ENCODE measurements at regions not wholly inside any gene's neighbourhood (a gene's known extent, or its start where the extent isn't known, plus 50 kb on each side); places are given as distances from the start of the nearest gene placed in this dataset.
"Not testable (repeated sequence)": the region's sequence is repeated elsewhere in the genome, so short reads cannot be mapped to it uniquely, and the experiment has no call there.

DNA sequence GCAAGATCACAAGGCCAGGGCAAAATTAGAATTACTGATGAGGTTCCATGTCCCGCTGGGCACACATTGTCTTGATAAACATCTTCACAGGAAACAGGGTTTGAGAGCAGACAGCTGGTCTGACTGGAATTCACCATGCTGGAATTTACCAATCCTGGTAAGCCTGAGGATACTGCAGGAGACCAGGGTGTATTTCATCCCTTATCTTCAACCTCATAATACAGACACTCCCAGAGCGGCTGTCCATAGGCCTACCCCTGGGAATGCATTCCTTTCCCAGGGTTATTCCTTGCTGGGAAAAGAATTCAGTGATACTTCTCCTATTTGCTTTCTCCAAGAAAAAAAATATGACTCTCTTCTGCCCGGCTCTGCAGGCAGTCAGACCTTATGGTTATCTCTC lies 875.1 kb upstream of the ACVR2A start:
- DNase-seq = not testable (repeated sequence)

DNA sequence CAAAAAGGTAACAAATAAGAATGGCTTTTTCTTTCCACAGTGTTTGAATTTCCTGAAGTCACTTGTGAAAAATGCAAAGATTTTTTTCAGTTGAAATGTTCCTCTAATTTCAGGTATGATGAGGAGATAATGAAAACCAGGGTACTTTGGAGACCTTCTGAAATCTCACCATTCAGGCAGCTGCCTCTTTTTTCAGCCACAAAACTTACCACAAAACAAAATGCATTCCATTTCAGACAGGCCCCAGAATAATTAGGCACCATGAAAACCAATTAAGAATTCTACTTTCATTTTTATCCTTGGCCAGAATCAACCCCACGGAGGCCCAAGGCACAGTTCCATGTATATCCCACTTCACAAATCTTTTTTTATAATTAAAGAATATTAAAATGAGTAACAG lies 880.3 kb upstream of the ACVR2A start:
- no peak for DNase-seq

DNA sequence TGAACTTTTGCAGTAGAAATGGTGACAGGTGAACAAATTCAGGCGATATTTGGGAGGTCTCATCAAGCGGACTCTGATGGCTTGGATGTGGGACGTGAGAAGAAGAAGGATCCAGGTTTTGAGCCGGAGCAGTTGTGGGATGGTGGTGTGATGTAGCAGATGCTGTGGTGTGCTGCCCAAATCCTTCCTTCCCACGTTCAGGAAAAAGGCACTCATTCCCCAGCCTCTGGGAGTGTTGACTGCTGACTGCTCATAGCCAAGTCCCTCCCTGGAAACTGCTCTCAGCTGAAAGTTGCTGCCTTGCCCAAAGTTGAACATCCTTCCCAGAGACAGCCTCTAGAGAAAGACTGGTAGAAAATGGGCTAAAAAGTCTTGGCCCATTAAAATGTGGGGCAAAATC lies 890.3 kb upstream of the ACVR2A start:
- no peak for DNase-seq

DNA sequence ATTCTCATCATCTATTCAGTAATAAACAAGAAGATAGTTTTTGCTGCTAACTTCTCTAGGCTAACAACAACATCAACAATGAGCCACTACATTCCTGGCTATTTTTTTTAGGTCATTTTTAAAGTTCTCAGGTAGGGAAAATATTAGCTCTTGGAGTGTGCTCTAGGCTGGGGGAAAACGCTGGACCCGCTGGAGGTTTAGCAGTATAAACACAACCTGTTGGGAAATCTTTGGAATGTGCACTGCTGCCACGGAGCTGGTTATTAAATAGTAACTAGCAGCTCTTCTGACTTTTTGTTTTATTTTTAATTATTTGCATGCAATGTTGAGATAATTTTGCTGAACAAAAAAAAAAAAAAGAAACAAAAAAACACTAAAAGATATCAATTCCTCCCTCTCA lies 892.1 kb upstream of the ACVR2A start:
- DNase-seq = no peak

DNA sequence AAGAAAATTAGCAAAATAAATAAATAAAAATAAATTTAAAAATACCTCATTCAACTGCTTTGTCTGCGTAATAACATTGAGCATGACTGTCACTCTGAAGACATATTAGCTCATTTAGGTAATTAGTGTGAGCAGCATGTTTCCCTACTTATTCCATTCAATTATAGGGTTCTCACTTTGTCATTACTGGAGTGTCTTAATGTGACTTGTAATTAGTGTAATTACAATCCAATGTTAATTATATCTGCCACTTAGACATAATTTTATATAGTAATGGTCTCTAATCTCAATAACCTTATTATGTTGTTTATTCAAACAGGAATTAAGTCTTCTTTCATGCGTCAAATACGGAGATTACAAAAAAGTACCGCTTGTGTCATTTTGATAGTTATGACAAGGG lies 893.9 kb upstream of the ACVR2A start:
- no peak for DNase-seq

DNA sequence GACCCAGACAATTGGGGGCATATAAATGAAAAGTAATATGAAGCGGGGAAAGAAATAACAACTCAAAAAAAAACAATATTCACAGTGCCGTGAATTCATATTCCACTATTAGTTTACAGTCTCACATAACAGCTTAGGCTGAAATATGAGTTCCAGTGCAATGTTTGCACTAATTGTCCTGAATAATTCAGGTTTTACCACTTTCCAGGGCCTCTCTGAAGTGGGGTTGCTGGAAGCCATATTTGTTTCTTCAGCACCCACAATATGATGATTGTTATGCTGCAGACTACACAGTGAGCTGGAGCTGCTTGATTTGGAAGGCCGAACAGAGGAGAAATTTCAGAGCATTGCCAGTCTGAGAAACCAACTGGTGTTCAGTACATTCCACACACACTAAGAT lies 894.5 kb upstream of the ACVR2A start:
- DNase-seq = no peak

DNA sequence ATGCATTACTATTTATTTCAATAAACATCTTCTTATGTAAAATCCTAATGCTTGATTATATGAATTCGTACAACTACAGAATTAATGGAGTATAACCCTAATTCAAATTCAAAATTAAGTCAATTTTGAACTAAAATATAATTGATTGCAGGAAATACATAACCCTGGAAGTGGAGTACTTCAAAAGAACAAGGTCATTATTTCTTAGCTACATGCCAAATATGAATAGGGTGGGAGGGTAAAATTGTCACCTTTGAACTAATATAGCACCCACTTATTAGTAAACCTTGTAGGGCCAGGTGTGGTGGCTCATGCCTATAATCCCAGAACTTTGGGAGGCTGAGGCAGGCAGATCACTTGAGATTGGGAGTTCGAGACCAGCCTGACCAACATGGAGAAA lies 895.4 kb upstream of the ACVR2A start:
- DNase-seq = no peak

DNA sequence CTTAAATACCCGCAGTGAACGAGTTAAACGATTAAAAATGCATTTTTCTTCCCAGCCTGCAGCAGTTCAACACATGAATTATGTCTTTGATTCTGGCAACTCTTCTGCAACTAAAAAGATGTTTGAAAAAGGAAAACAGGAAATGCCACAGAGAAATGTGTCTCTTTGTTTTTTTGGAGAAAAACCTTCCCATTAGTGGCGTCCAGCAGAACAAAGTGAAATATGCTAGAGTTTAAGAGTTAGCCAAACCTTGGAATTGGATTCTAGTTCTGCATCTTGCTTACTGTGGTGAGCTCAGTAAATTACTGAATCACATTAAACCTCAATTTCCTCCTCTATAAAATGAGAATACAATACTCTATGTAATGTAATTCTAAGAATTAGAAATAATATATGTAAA lies 900.2 kb upstream of the ACVR2A start:
- no peak for DNase-seq

DNA sequence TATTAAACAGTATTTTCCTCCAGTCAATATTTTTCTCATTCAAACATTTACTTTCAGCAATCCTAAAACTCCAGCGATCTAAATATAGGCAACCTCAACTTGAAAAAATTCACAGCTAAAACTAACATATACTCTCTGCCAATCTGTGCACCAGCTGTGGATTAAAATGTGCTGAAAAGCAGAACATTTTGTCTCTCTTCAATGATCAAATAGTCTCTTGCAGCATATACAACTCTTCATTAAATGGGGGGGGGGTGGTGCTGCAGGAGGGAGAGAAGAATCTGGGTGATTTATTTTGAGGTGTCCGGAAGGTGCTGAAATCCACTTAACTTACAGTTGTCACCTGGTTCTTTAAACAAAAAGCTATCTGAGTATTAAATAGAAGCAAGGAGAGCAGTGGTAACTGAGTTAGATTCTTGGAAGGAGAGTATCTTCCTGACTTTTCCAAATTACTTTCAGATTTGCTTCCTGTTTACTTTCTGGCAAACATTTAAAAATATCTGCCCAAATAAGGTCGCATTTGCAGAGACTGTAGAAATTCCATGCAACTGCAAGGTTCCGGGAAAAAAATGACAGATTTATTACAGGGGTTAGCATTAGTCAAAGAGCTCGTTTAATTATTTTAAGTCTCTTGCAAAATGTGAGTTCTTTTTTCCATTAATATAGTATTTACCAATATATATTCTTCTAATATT lies 904.7 kb upstream of the ACVR2A start:
- DNase-seq = peak; percentile 24

DNA sequence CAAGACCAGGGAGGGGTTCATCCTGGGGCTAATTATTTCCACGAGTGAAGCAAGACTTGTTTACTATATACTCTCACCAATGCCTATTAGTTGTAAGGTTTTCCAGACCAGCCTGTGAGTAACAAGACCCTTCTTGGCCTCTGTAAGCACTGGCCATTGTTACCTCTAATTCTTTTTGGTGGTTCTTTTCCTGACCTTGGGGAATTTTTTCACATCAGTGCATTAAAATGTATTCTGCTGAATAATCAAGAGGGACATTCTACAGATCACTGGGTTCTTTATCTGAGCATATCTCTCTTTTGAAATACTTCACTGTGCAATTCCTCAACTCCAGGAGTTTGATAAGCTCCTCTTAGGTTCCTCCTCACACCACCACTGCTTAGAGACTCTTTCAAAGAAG lies 909.9 kb upstream of the ACVR2A start:
- no peak for DNase-seq

DNA sequence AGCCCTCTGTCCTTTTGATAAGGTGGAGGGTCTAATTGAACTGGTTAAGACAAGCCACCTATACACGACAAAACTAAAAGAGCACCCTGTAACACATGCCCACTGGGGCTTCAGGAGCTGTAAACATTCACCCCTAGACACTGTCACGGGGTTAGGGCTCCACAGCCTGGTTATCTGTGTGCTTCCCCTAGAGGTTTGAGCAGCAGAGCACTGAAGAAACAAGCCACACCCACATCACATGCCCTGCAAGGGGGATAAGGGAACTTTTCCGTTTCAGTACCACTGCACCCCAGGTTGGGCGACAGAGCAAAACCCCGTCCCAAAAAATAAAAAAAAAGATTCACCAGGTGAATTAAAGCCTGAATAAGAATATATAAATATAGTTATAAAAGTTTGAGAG lies 913.7 kb upstream of the ACVR2A start:
- DNase-seq = no peak

DNA sequence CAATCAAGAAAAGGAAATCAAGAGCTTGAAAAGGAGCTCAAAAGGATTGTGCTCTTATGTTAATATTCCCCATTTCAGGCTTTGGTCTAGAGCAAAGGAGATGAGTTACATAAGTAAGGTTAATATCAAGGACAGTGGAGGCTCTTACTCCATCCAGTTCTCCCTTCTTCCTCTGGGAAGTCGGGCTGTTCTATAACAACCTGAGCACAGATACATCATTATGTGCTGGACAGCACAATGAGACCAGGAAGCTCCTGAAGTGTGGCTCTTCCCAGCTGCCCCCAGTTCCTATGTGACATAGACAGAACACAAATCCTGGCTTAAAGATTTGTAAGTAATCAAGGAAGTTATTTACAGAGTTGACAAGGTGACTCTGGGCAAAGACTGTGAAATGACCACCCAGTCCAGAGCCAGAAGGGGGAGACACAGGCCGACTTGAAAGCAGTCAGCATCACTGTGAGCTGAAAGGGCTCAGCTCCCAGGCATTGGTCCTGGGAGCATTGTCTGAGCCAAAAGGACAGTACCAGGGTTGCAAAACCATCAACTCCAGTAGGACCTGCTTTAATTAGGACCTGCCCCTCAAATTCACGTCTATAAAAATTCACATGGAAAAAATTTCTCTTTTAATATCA lies 917.6 kb upstream of the ACVR2A start:
- DNase-seq = peak; percentile 62

DNA sequence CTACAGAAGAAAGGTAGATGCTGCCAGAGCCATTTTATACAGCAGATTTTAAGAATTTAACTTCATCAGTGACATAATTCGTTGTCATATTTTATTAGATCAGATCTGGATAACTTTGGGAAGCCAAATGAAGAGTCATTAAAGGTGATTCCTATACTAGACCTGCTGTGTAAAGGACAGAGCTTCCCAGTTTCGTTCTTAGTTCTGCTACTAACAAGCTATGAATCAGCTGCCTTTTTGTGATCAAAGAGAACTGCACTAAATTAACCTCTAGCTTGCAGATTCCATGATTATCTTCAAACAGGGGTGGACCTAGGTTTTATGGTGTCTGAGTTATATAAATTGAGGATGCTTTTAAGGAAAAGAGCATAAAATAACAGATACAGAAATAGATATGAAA lies 926.5 kb upstream of the ACVR2A start:
- DNase-seq = no peak

DNA sequence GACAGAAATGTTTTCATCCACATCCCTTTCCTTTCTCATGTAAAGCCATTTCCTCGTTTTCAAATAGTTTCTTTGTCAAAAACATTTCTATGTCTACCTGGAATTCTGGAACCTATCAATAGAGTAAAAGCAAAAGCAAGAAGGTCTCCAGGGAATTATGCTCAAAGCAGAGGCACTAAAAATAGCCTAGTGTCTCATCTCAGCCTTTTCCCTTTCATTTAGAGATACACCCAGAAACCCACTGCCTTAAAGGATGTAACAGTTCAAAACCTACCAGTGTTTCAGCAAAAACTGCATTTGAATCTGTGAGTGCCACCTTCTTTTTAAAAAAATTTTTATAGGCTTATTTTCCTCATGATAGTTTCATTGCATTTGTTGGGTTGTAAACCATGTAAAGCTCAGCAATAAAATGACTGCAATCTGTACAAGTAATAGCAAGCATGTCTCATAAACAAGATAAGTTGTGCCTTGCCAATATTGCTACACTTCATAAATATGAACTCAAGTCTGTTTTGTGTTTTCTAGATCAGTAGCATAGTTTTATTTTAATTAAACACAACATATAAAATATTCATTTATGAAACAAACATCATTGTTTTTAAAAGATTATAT lies 927.3 kb upstream of the ACVR2A start:
- no peak for DNase-seq

DNA sequence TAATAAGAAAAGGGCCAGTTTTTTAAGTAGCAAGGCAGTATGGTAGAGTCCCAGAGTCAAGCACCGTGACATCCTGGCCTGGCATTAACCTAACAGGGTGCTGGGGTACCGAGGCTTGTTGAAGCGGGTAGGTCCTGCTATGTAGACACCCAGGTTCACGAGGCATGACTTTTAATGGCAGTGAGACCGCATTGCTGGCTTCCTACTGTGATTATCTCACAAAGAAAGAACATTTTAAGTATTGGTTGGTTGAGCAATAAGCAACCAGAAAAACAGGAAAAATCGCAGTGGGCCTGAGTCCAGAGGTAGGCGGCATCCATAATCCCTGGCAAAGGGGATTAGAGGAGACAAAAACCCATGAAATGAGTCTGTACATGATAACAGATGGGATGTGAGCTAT lies 927.9 kb upstream of the ACVR2A start:
- DNase-seq = no peak

DNA sequence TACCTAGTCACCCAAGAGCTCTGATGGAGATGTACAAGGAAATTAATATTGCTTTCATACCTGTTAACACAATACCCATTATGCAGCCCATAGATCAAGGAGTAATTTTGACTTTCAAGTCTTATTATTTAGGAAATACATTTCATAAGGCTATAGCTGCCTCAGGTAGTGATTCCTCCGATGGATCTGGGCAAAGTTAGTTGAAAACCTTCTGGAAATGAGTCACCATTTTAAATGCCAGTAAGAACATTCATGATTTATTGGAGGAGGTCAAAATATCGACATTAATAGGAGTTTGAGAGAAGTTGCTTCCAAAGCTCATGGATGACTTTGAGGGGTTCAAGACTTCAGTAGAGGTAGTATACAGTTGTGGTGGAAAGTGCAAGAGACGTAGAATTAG lies 931.4 kb upstream of the ACVR2A start:
- no peak for DNase-seq

DNA sequence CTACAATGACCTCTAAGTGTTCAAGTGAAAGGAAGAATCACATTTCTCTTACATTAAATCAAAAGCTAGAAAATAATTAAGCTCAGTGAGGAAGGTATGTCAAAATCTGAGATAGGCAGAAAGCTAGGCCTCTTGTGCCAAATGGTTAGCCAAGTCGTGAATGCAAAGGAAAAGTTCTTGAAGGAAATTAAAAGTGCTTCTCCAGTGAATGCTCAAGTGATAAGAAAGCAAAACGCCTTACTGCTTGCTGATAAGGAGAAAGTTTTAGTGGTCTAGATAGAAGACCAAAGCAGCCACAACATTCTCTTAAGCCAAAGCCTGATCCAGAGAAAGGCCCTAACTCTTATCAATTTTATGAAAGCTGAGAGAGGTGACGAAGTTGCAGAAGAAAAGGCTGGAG lies 932.3 kb upstream of the ACVR2A start:
- no peak for DNase-seq

DNA sequence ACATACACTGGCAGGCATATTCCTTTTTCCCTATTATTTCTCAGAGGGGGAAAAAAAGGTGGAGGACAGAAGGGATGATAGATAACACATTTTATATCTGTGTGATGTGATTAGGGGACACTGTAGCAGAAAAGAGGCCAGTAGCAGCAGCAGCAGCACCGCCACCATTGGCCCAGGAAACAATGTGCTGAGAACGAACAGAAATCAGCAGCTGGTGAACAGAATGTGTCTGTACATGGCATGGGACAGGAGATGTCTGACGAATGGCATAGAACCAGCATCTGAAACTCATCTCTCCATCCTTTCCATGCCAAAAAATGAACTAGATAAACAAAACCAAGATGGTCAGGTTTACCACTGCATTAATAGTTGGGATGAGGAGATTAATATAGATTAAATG lies 936.1 kb upstream of the ACVR2A start:
- no peak for DNase-seq

DNA sequence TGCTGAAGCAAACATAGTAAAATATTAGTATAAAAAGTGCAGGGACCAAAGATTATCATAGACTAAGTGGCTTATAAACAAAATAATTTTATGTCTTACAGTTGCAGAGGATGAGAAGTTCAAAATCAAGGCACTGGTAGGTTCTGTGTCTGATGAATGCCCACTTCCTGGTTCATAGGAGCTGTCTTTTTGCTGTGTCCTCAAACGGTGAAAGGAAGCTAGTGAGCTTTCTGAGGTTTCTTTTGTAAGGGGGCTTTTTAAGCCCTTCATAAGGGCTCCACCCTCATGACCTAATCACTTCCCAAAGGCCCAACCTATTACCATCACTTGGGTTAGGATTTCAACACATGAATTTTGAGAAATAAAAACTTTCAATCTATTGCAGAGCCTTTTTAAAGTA lies 946.7 kb upstream of the ACVR2A start:
- DNase-seq = no peak

DNA sequence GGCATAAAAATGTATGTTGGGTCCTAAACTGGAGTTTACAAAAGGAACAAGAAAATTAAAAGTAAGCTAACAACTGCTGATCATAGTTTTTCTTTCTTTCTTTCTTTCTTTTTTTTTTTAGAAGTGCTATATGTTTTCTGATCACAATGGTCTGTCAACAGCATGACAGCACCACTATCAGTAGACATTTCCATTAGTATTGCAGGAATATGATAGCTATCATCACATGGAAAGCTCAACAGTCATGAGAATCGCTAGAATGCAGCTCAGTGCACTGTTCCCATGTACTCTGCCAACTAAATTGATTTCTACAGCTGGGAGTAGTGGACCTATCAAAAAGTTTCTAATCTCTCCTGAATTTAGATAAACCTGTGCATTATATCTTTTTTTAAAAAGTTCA lies 950.3 kb upstream of the ACVR2A start:
- no peak for DNase-seq

DNA sequence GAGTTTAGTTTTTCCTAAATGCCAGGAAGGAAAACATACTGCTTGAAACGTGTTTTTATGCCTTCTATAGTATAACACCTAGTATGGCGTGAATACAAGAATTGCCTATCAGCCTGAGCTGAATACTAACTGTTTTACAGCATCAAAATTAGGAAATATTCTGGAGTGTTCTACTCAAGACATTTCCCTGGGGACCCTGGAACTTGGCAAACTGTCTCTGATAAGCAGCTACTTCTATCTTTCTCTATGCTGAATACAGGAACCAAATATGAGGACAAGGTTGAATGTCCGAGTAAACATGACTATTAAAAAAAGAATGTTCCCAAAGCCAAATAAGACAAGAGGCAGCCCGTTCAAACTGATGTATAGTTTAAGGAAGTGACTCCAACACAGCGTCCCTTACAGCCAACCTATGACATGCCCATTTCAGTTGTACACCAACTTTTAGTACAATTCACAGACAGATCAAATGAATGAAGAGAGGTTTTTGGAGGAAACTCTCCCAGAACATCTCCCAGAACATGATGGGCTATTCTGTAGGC lies 951.3 kb upstream of the ACVR2A start:
- no peak for DNase-seq

DNA sequence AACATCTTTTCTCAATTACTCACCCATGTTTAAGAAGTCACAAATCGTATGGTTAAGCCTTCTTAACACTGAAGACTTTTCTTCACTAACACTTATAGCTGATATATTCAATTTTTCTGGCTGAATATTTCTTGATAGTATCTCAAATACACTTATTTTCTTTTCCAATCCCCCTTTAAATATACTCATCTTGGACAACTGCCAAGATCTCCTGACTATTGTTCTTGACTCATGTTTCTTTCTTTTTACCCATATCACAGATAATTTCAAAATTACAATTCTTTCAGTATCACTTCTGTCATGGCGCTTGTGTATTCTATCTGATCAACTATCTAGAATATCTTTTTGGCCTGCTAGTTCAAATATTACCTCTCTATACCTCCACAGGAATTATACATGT lies 954.3 kb upstream of the ACVR2A start:
- no peak for DNase-seq

DNA sequence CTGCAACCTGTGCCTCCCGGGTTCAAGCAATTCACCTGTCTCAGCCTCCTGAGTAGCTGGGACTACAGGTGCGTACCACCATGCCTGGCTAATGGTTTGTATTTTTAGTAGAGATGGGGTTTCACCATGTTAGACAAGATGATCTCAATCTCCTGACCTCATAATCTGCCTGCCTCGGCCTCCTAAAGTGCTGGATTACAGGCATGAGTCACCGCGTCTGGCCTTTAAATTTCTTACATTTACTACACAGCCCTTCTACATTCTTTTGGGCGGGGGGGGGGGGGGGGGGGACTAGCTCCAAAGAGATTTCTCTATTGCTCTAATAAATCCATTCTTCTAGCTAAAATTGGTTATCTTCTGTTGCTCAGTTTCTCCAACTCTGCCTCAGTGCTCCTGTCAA lies 964.9 kb upstream of the ACVR2A start:
- DNase-seq = no peak

DNA sequence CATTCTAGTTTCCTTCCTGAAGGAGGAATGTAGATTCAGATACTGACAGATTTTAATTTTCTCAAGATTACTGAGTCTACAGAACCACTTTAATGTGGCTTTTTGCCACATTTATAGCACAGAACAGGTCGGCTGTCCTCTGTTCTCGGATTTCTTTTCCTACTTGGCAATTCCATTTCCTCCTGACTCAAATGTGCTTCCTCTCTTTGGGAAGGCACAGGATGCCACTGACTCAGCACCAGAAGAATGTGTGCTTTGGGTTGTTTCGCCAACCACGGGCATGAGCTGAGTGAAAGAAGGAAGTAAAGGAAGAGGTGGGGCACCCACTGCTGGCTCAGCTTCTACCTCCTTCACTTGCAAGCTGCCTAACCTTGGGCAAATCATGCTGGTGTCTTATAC lies 970.6 kb upstream of the ACVR2A start:
- DNase-seq = no peak
